ENCODE measurements at regions not wholly inside any gene's neighbourhood (a gene's known extent, or its start where the extent isn't known, plus 50 kb on each side); places are given as distances from the start of the nearest gene placed in this dataset.
"Not testable (repeated sequence)": the region's sequence is repeated elsewhere in the genome, so short reads cannot be mapped to it uniquely, and the experiment has no call there.

DNA sequence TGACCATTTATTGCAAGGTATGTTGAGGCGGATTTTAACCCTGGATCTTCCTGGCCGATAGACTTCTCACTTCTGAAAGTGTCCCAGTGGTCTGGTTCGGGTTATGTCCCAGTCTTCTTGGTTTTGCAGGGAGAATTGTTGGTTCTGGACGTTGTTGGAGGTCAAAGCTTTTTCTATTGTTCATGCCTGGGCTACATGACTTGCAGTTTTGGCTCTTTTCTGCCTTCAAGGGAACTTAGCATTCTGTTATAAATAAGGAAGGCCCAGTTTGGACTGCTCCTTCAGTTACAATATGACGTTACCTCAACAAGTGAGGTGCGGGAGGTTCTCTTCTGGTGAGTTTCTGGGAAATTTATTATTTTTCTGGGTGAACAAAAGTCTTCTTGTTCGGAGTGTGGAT, 614.3 kb downstream of the DIPK2A start:
- no peaks in the 10 kb centered on the region for H3K4me1 ChIP-seq
- H3K9me3 ChIP-seq, result no peaks in the 10 kb centered on the region
- DNase-seq (no peak), ATAC-seq (no peak)
- TF ChIP-seq CTCF (IDR thresholded peaks at IDR 0.05), result no peak
- no peaks in the 10 kb centered on the region for H3K27me3 ChIP-seq (ENCODE audit: insufficient read depth in 3 of 3, low read length in 2 of 3)
- no peak overlapping the region for H3K4me3 ChIP-seq
- intact Hi-C loops (cut with DNase I), result no loop called here
- no peaks in the 10 kb centered on the region for H3K36me3 ChIP-seq (ENCODE audit: insufficient read depth in 1 of 2, low read depth in 1 of 2)
- WGBS, 3 donors, result 86 to 90% (median 89%) methylated on average over 7 of the region's 7 CpGs
- no peak overlapping the region for H3K27ac ChIP-seq

- Histone ChIP-seq H3K9me3 (no peaks in the 10 kb centered on the region), H3K27me3 (ENCODE audit: insufficient read depth in 3 of 3, low read length in 2 of 3) (no peaks in the 10 kb centered on the region), H3K27ac (no peak overlapping the region), H3K4me1 (no peaks in the 10 kb centered on the region), H3K36me3 (ENCODE audit: insufficient read depth in 1 of 2, low read depth in 1 of 2) (no peaks in the 10 kb centered on the region), H3K4me3 (no peak overlapping the region)
- intact Hi-C loops (cut with DNase I), result no loop called here
- ATAC-seq (no peak), DNase-seq (no peak)
- no peak for TF ChIP-seq CTCF (IDR thresholded peaks at IDR 0.05)
- whole genome bisulfite sequencing, 3 donors, result 89 to 93% (median 90%) methylated on average over 3 of the region's 3 CpGs
These were observed 614.8 kb downstream of the DIPK2A start for GRCh38 chr3:144586382-144586781.

DNA sequence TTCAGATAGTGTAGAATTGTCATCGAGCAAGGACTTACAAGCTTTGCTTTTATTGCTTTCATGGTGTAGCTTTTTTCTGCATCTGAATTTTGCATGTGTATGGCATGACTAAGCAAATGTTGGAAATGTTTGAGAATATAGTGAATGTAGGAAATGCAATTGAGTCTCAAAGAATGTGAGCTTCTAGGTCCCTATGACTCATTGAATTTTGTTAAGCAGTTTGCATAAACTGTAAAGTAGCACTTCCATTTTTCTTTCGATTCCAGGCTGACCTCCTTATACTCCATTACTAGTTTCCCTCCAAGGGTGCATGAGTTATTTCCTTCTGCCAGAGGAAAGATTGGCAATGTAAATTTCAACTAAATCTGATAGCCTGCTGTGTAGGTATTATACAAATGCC, 619.2 kb downstream of the DIPK2A start:
- 68 to 82% (median 70%) methylated on average over 2 of the region's 2 CpGs for WGBS, 3 donors
- DNase-seq (no peak), ATAC-seq (no peak)
- no peak for TF ChIP-seq CTCF (IDR thresholded peaks at IDR 0.05)
- Histone ChIP-seq H3K36me3 (ENCODE audit: insufficient read depth in 1 of 2, low read depth in 1 of 2) (no peaks in the 10 kb centered on the region), H3K9me3 (no peaks in the 10 kb centered on the region), H3K27ac (no peak overlapping the region), H3K4me3 (no peak overlapping the region), H3K27me3 (ENCODE audit: insufficient read depth in 3 of 3, low read length in 2 of 3) (no peaks in the 10 kb centered on the region), H3K4me1 (no peaks in the 10 kb centered on the region)
- intact Hi-C loops (cut with DNase I), result no loop called here

GRCh38 chr3:144593881-144594280, 622.3 kb downstream of the DIPK2A start:
- no peaks in the 10 kb centered on the region for H3K27me3 ChIP-seq (ENCODE audit: insufficient read depth in 3 of 3, low read length in 2 of 3)
- no peaks in the 10 kb centered on the region for H3K36me3 ChIP-seq (ENCODE audit: insufficient read depth in 1 of 2, low read depth in 1 of 2)
- H3K9me3 ChIP-seq, result no peaks in the 10 kb centered on the region
- no peak for ATAC-seq
- TF ChIP-seq CTCF (IDR thresholded peaks at IDR 0.05), result no peak
- H3K4me3 ChIP-seq, result no peak overlapping the region
- WGBS, 3 donors, result 77 to 82% (median 77%) methylated on average over 4 of the region's 4 CpGs
- intact Hi-C loops (cut with DNase I), result no loop called here
- H3K4me1 ChIP-seq, result no peaks in the 10 kb centered on the region
- H3K27ac ChIP-seq, result no peak overlapping the region
- no peak for DNase-seq

- intact Hi-C loops (cut with DNase I); H3K9me3 ChIP-seq; H3K36me3 ChIP-seq (ENCODE audit: insufficient read depth in 1 of 2, low read depth in 1 of 2); H3K27me3 ChIP-seq (ENCODE audit: insufficient read depth in 3 of 3, low read length in 2 of 3); H3K4me1 ChIP-seq; ATAC-seq; H3K4me3 ChIP-seq; H3K27ac ChIP-seq: not testable (repeated sequence)
- DNase-seq, result peak in 1 of 2 donors; percentile 9
- WGBS, 3 donors, result 80 to 87% (median 83%) methylated on average over 7 of the region's 7 CpGs
These were observed 648.6 kb downstream of the DIPK2A start for GRCh38 chr3:144620236-144620635.
